A172 (cell line): ENCODE measurements at regions not wholly inside any gene's neighbourhood (a gene's known extent, or its start where the extent isn't known, plus 50 kb on each side); places are given as distances from the start of the nearest gene placed in this dataset.
"Not testable (repeated sequence)": the region's sequence is repeated elsewhere in the genome, so short reads cannot be mapped to it uniquely, and the experiment has no call there.

Source experiments
- DNase-seq: peaks from one replicate; pipeline ENCODE4 v3.0.0-alpha.2; 2015; ENCODE audit warnings: low spot score

GRCh38 chr14:80298491-80299017 is 87.2 kb upstream of the DIO2 start:
- no peak for DNase-seq

GRCh38 chr14:80291101-80291500 is 79.8 kb upstream of the DIO2 start:
- DNase-seq = no peak

GRCh38 chr14:80286744-80287143 is 75.4 kb upstream of the DIO2 start:
- DNase-seq = not testable (repeated sequence)

GRCh38 chr14:80278293-80279023 is 67.2 kb upstream of the DIO2 start:
- no peak for DNase-seq

GRCh38 chr14:80275208-80275850 is 64.0 kb upstream of the DIO2 start:
- peak; percentile 30 for DNase-seq

- not testable (repeated sequence) for DNase-seq
These were observed 63.0 kb upstream of the DIO2 start for GRCh38 chr14:80274310-80274709.

GRCh38 chr14:80271389-80271788 is 60.1 kb upstream of the DIO2 start:
- no peak for DNase-seq

GRCh38 chr14:80269353-80269925 is 58.1 kb upstream of the DIO2 start:
- DNase-seq = peak; percentile 16

- DNase-seq = no peak
These were observed 55.6 kb upstream of the DIO2 start for GRCh38 chr14:80266930-80267329.

- no peak for DNase-seq
These were observed 53.4 kb upstream of the DIO2 start for GRCh38 chr14:80264702-80265101.
